SK-N-SH (cell line): ENCODE measurements at regions not wholly inside any gene's neighbourhood (a gene's known extent, or its start where the extent isn't known, plus 50 kb on each side); places are given as distances from the start of the nearest gene placed in this dataset.
A peak's percentile ranks its signal among the peaks of the same experiment; 100 is the strongest.

Experiments used
- CTCF ChIA-PET: fragments of 300-600, 350-600 bp; formaldehyde crosslinking; extraction: SDS; loops from one replicate; lab custom pipeline; 2021; lab: Yijun Ruan, JAX
- POLR2A ChIA-PET: fragments of 350-600 bp; sonication (Branson Sonifier 250); formaldehyde crosslinking; extraction: SDS; loops from one replicate; lab custom pipeline; 2020; ENCODE audit warnings: antibody characterized with exemption, inconsistent platforms; lab: Yijun Ruan, JAX
- DNase-seq: peaks from one replicate; pipeline ENCODE4 v3.0.0; 2012
- H2AFZ ChIP-seq: fragments of 200-600 bp; sonication (generic); 2 replicates; pipeline ENCODE4 v1.8.1; 2016; ENCODE audit warnings: antibody characterized with exemption, mild to moderate bottlenecking, low read depth
- H3F3A ChIP-seq: fragments of 200-600 bp; sonication (generic); replicated peaks from 2 replicates; pipeline ENCODE3; 2016; ENCODE audit warnings: antibody characterized with exemption, mild to moderate bottlenecking; ENCODE audit not compliant: insufficient read depth
- H3K27ac ChIP-seq, 2 experiments: fragments of 200-500 bp in 1 of 2; fragments of 200-600 bp in 1 of 2; sonication (Bioruptor generic) in 1 of 2; sonication (generic), shearing (Covaris generic) in 1 of 2; 2 replicates each; pipeline versions ENCODE4 v1.5.1 to v1.6.1; 2014 to 2016; ENCODE audit warnings: low read depth in 2 of 2, inconsistent platforms in 1 of 2, low read length in 1 of 2, mild to moderate bottlenecking in 1 of 2, mixed read lengths in 1 of 2
- H3K27me3 ChIP-seq: fragments of 200-600 bp; sonication (generic), shearing (Covaris generic); 2 replicates; pipeline ENCODE4 v1.6.1; 2016; ENCODE audit warnings: mixed run types; ENCODE audit not compliant: insufficient read depth
- H3K36me3 ChIP-seq, 2 experiments: fragments of 200-500 bp in 1 of 2; fragments of 200-600 bp in 1 of 2; sonication (Bioruptor generic) in 1 of 2; sonication (generic) in 1 of 2; replicated peaks in 1 of 2; 2 replicates each; pipeline versions ENCODE3 to v1.5.1; 2014 to 2016; ENCODE audit warnings: low read length in 1 of 2, mild to moderate bottlenecking in 1 of 2; ENCODE audit not compliant: insufficient read depth in 2 of 2, control insufficient read depth in 1 of 2
- H3K4me1 ChIP-seq, 2 experiments: fragments of 200-500 bp in 1 of 2; fragments of 200-600 bp in 1 of 2; sonication (Bioruptor generic) in 1 of 2; sonication (generic), shearing (Covaris generic) in 1 of 2; 2 replicates each; pipeline versions ENCODE4 v1.5.1 to v1.6.1; 2014 to 2016; ENCODE audit warnings: low read depth in 1 of 2, low read length in 1 of 2, mixed run types in 1 of 2; ENCODE audit not compliant: insufficient read depth in 2 of 2, control insufficient read depth in 1 of 2
- H3K4me2 ChIP-seq: fragments of 200-600 bp; sonication (generic), shearing (Covaris generic); 2 replicates; pipeline ENCODE4 v1.6.1; 2017; ENCODE audit warnings: mixed run types
- H3K4me3 ChIP-seq, 2 experiments: fragments of 200-500 bp in 1 of 2; fragments of 200-600 bp in 1 of 2; sonication (Bioruptor generic) in 1 of 2; sonication (generic), shearing (Covaris generic) in 1 of 2; 2 replicates each; pipeline versions ENCODE4 v1.5.1 to v1.8.1; 2014 to 2016; ENCODE audit warnings: low read depth in 2 of 2, inconsistent platforms in 1 of 2, low read length in 1 of 2, mild to moderate bottlenecking in 1 of 2, mixed read lengths in 1 of 2, moderate library complexity in 1 of 2
- H3K79me2 ChIP-seq: fragments of 200-600 bp; sonication (generic); 2 replicates; pipeline ENCODE4 v1.8.1; 2017; ENCODE audit warnings: mild to moderate bottlenecking; ENCODE audit not compliant: insufficient read depth
- H3K9ac ChIP-seq: fragments of 200-600 bp; sonication (generic); 2 replicates; pipeline ENCODE4 v1.6.1; 2017; ENCODE audit warnings: mixed run types
- H3K9me2 ChIP-seq: fragments of 200-600 bp; sonication (generic); 2 replicates; pipeline ENCODE4 v1.6.1; 2017; ENCODE audit warnings: mixed run types
- H3K9me3 ChIP-seq: fragments of 200-600 bp; sonication (generic); 2 replicates; pipeline ENCODE4 v1.6.1; 2017; ENCODE audit warnings: mixed run types, mild to moderate bottlenecking, moderate library complexity
- H4K20me1 ChIP-seq: fragments of 200-600 bp; sonication (generic); 2 replicates; pipeline ENCODE4 v1.6.1; 2017; ENCODE audit warnings: mild to moderate bottlenecking, mixed run types; ENCODE audit not compliant: insufficient read depth
- CHD2 ChIP-seq: fragments of 150-350 bp; IDR thresholded peaks from 2 replicates; pipeline ENCODE4 v1.6.1; 2018; ENCODE audit warnings: low read length; ENCODE audit not compliant: partially characterized antibody
- EZH2phosphoT487 ChIP-seq: fragments of 200-600 bp; sonication (generic); IDR thresholded peaks from 2 replicates; pipeline ENCODE4 v1.6.1; 2017; ENCODE audit warnings: low read depth, mixed run types, mild to moderate bottlenecking, antibody characterized with exemption, moderate library complexity, borderline replicate concordance
- FOSL2 ChIP-seq: IDR thresholded peaks from 2 replicates; pipeline ENCODE4 v1.4.0; 2012; ENCODE audit warnings: low read depth, mild to moderate bottlenecking, moderate library complexity, borderline replicate concordance
- FOXM1 ChIP-seq: IDR thresholded peaks from 2 replicates; pipeline ENCODE4 v1.4.0; 2012; ENCODE audit warnings: low read depth, mild to moderate bottlenecking
- GABPA ChIP-seq: IDR thresholded peaks from 2 replicates; pipeline ENCODE4 v1.4.0; 2012; ENCODE audit warnings: low read depth, mild to moderate bottlenecking
- JUND ChIP-seq: IDR thresholded peaks from 2 replicates; pipeline ENCODE4 v1.4.0; 2012
- MAX ChIP-seq: IDR thresholded peaks from 2 replicates; pipeline ENCODE4 v1.4.0; 2012; ENCODE audit warnings: low read depth
- MEF2A ChIP-seq: IDR thresholded peaks from 2 replicates; pipeline ENCODE4 v1.4.0; 2012; ENCODE audit warnings: low read depth, borderline replicate concordance
- NRF1 ChIP-seq: IDR thresholded peaks from 2 replicates; pipeline ENCODE4 v1.6.1; 2012; ENCODE audit warnings: low read depth, mild to moderate bottlenecking, low read length
- POLR2AphosphoS5 ChIP-seq: IDR thresholded peaks from 2 replicates; pipeline ENCODE4 v1.6.1; 2012; ENCODE audit warnings: low read depth, low read length
- RFX5 ChIP-seq: IDR thresholded peaks from 2 replicates; pipeline ENCODE4 v1.6.1; 2012; ENCODE audit warnings: mild to moderate bottlenecking, improper control_type of control experiment, low read length
- SIN3A ChIP-seq: IDR thresholded peaks from 2 replicates; pipeline ENCODE4 v1.6.1; 2012; ENCODE audit warnings: low read depth, mild to moderate bottlenecking, low read length, moderate library complexity, borderline replicate concordance
- TCF12 ChIP-seq: IDR thresholded peaks from 2 replicates; pipeline ENCODE4 v1.4.0; 2012
- TEAD4 ChIP-seq: IDR thresholded peaks from 2 replicates; pipeline ENCODE4 v1.4.0; 2012; ENCODE audit warnings: mild to moderate bottlenecking, borderline replicate concordance; ENCODE audit not compliant: insufficient read depth
- YY1 ChIP-seq: IDR thresholded peaks from 2 replicates; pipeline ENCODE4 v1.4.0; 2012; ENCODE audit warnings: low read depth, mild to moderate bottlenecking
- WGBS: methylation state at CpG from one replicate; pipeline ENCODE4 v1.1.6; 2017; ENCODE audit warnings: low lambda C conversion rate; 5-methylcytosine and 5-hydroxymethylcytosine counted together
- TF ChIP-seq, protein P1 (sequence below): fragments of 200-600 bp; sonication (generic); IDR thresholded peaks from 2 replicates; pipeline ENCODE4 v1.6.1; 2017; ENCODE audit warnings: antibody characterized with exemption, mild to moderate bottlenecking, moderate library complexity

- no peaks in the 10 kb centered on the region for H3K9me3 ChIP-seq
- ChIA-PET POLR2A (no interaction called here), CTCF (no interaction called here)
- H3K9me2 ChIP-seq: no peaks in the 10 kb centered on the region
- no peaks in the 10 kb centered on the region for H3F3A ChIP-seq
- H3K4me3 ChIP-seq: no peak overlapping the region
- WGBS: 42% methylated on average over 2 of the region's 2 CpGs
- H4K20me1 ChIP-seq: no peaks in the 10 kb centered on the region
- H3K9ac ChIP-seq: no peak overlapping the region
- no peaks in the 10 kb centered on the region for H3K79me2 ChIP-seq
- no peak for DNase-seq
- H3K36me3 ChIP-seq: no peaks in the 10 kb centered on the region
- no peak overlapping the region for H3K27ac ChIP-seq
- no peak for TF ChIP-seq MAX
- H2AFZ ChIP-seq: no peak overlapping the region
- no peaks in the 10 kb centered on the region for H3K27me3 ChIP-seq
- no peaks in the 10 kb centered on the region for H3K4me1 ChIP-seq
- no peak overlapping the region for H3K4me2 ChIP-seq
These were observed 1017.0 kb upstream of the GHITM start for GRCh38 chr10:83122336-83122735.

GRCh38 chr10:83127942-83128575 is 1011.2 kb upstream of the GHITM start:
- DNase-seq: no peak
- peaks cover 0 to 3% of the 10 kb centered on the region in 2 experiments; a peak in 2 of 4 replicates for H3K4me1 ChIP-seq
- H3K9ac ChIP-seq: no peak overlapping the region
- no peak overlapping the region for H3K4me2 ChIP-seq
- no peaks in the 10 kb centered on the region for H3K9me2 ChIP-seq
- H3K9me3 ChIP-seq: no peaks in the 10 kb centered on the region
- ChIA-PET POLR2A (no interaction called here), CTCF (interaction anchor here (1.0 to 1.4 kb wide), 2 partner anchors 9 to 99 kb away, joined by 3 read pairs; no protein-coding TSS in a partner anchor)
- no peak overlapping the region for H3K4me3 ChIP-seq
- no peaks in the 10 kb centered on the region for H3F3A ChIP-seq
- H3K79me2 ChIP-seq: no peaks in the 10 kb centered on the region
- H3K36me3 ChIP-seq: no peaks in the 10 kb centered on the region
- TF ChIP-seq, protein P1, sequence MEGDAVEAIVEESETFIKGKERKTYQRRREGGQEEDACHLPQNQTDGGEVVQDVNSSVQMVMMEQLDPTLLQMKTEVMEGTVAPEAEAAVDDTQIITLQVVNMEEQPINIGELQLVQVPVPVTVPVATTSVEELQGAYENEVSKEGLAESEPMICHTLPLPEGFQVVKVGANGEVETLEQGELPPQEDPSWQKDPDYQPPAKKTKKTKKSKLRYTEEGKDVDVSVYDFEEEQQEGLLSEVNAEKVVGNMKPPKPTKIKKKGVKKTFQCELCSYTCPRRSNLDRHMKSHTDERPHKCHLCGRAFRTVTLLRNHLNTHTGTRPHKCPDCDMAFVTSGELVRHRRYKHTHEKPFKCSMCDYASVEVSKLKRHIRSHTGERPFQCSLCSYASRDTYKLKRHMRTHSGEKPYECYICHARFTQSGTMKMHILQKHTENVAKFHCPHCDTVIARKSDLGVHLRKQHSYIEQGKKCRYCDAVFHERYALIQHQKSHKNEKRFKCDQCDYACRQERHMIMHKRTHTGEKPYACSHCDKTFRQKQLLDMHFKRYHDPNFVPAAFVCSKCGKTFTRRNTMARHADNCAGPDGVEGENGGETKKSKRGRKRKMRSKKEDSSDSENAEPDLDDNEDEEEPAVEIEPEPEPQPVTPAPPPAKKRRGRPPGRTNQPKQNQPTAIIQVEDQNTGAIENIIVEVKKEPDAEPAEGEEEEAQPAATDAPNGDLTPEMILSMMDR: no peak
- TF ChIP-seq FOSL2 (0 out of 2 replicates have a peak, but pooled peaks have one; percentile 39), TEAD4 (no peak), TCF12 (peak; percentile 43; the same call in 1 of the 2 replicates), JUND (peak; percentile 45; the same call in 1 of the 2 replicates)
- peak overlapping the region in 1 of 2 experiments; percentile 22; a peak in 1 of 4 replicates for H3K27ac ChIP-seq
- no peak overlapping the region for H2AFZ ChIP-seq
- H3K27me3 ChIP-seq: no peaks in the 10 kb centered on the region
- 60% methylated on average over 6 of the region's 6 CpGs for WGBS
- no peaks in the 10 kb centered on the region for H4K20me1 ChIP-seq

GRCh38 chr10:83140811-83141210 is 998.5 kb upstream of the GHITM start:
- Histone ChIP-seq H3K79me2 (no peaks in the 10 kb centered on the region), H3K4me2 (no peak overlapping the region), H3K9me3 (no peaks in the 10 kb centered on the region), H3K27me3 (no peaks in the 10 kb centered on the region), H3F3A (no peaks in the 10 kb centered on the region), H4K20me1 (no peaks in the 10 kb centered on the region), H3K9ac (no peak overlapping the region), H3K4me3 (no peak overlapping the region), H3K9me2 (no peaks in the 10 kb centered on the region), H3K36me3 (no peaks in the 10 kb centered on the region), H2AFZ (no peak overlapping the region), H3K27ac (no peak overlapping the region), H3K4me1 (no peaks in the 10 kb centered on the region)
- WGBS: 56% methylated on average over 1 of the region's 1 CpG
- ChIA-PET CTCF (interaction anchor here (0.9 kb wide), 1 partner anchor 8 kb away, joined by 3 read pairs; no protein-coding TSS in a partner anchor), POLR2A (no interaction called here)
- DNase-seq: no peak
- no peak for TF ChIP-seq POLR2AphosphoS5
- TF ChIP-seq TCF12: no peak
- TF ChIP-seq NRF1: no peak
- TF ChIP-seq YY1: no peak
- TF ChIP-seq MAX: no peak
- TF ChIP-seq GABPA: no peak
- no peak for TF ChIP-seq RFX5
- no peak for TF ChIP-seq MEF2A
- TF ChIP-seq, protein P1: no peak
- TF ChIP-seq EZH2phosphoT487: no peak
- TF ChIP-seq CHD2: no peak
- TF ChIP-seq SIN3A: no peak
- TF ChIP-seq FOXM1: no peak
